HEK293T (cell line): ENCODE measurements at regions not wholly inside any gene's neighbourhood (a gene's known extent, or its start where the extent isn't known, plus 50 kb on each side); places are given as distances from the start of the nearest gene placed in this dataset.

ENCODE experiments used
- CTCF ChIA-PET: fragments of 350-600 bp; formaldehyde crosslinking; extraction: SDS; loops from one replicate; lab custom pipeline; 2021; ENCODE audit warnings: antibody characterized with exemption, inconsistent platforms; lab: Yijun Ruan, JAX
- POLR2A ChIA-PET: fragments of 350-600 bp; formaldehyde crosslinking; extraction: SDS; loops from one replicate; lab custom pipeline; 2020; ENCODE audit warnings: antibody characterized with exemption, inconsistent platforms; lab: Yijun Ruan, JAX
- DNase-seq: peaks from one replicate; pipeline ENCODE4 v3.0.0; 2012; ENCODE audit warnings: mixed read lengths; ENCODE audit errors: extremely low spot score
- ARNT ChIP-seq: fragments of 450-650 bp; IDR thresholded peaks from 2 replicates; pipeline ENCODE4 v1.6.1; 2017; ENCODE audit warnings: mild to moderate bottlenecking
- BHLHE40 ChIP-seq: fragments of 450-650 bp; IDR thresholded peaks from 2 replicates; pipeline ENCODE4 v1.6.1; 2016; ENCODE audit warnings: mild to moderate bottlenecking, moderate library complexity, borderline replicate concordance
- CTBP1 ChIP-seq: fragments of 450-650 bp; IDR thresholded peaks from 2 replicates; pipeline ENCODE4 v1.6.1; 2016; ENCODE audit warnings: borderline replicate concordance
- ELF4 ChIP-seq: fragments of 450-650 bp; IDR thresholded peaks from 2 replicates; pipeline ENCODE4 v1.6.1; 2017; ENCODE audit warnings: antibody characterized with exemption
- FOXA1 ChIP-seq: fragments of 450-650 bp; IDR thresholded peaks from 2 replicates; pipeline ENCODE4 v1.6.1; 2016; ENCODE audit warnings: mild to moderate bottlenecking
- FOXK2 ChIP-seq: fragments of 450-650 bp; IDR thresholded peaks from 2 replicates; pipeline ENCODE4 v1.6.1; 2016; ENCODE audit warnings: mild to moderate bottlenecking
- FOXM1 ChIP-seq: fragments of 450-650 bp; IDR thresholded peaks from 2 replicates; pipeline ENCODE4 v1.6.1; 2017; ENCODE audit warnings: mild to moderate bottlenecking, borderline replicate concordance
- HDGF ChIP-seq: fragments of 450-650 bp; IDR thresholded peaks from 2 replicates; pipeline ENCODE4 v1.6.1; 2017; ENCODE audit warnings: antibody characterized with exemption, borderline replicate concordance
- L3MBTL2 ChIP-seq: fragments of 450-650 bp; conservative IDR thresholded peaks from 2 replicates; pipeline ENCODE4 v1.6.1; 2016; ENCODE audit warnings: mild to moderate bottlenecking
- LEF1 ChIP-seq: fragments of 450-650 bp; IDR thresholded peaks from 2 replicates; pipeline ENCODE4 v1.6.1; 2017; ENCODE audit warnings: mild to moderate bottlenecking, borderline replicate concordance
- NFRKB ChIP-seq: fragments of 450-650 bp; IDR thresholded peaks from 2 replicates; pipeline ENCODE4 v1.6.1; 2016; ENCODE audit warnings: mild to moderate bottlenecking, moderate library complexity
- SP1 ChIP-seq: fragments of 450-650 bp; IDR thresholded peaks from 2 replicates; pipeline ENCODE4 v1.6.1; 2017
- SUZ12 ChIP-seq: fragments of 450-650 bp; IDR thresholded peaks from 2 replicates; pipeline ENCODE4 v1.6.1; 2016; ENCODE audit warnings: mild to moderate bottlenecking
- TARDBP ChIP-seq: fragments of 450-650 bp; IDR thresholded peaks from 2 replicates; pipeline ENCODE4 v1.6.1; 2016
- ZNF384 ChIP-seq: fragments of 450-650 bp; IDR thresholded peaks from 2 replicates; pipeline ENCODE4 v1.6.1; 2016
- TF ChIP-seq, protein P1 (sequence below): fragments of 450-650 bp; IDR thresholded peaks from 2 replicates; pipeline ENCODE4 v1.6.1; 2016

DNA sequence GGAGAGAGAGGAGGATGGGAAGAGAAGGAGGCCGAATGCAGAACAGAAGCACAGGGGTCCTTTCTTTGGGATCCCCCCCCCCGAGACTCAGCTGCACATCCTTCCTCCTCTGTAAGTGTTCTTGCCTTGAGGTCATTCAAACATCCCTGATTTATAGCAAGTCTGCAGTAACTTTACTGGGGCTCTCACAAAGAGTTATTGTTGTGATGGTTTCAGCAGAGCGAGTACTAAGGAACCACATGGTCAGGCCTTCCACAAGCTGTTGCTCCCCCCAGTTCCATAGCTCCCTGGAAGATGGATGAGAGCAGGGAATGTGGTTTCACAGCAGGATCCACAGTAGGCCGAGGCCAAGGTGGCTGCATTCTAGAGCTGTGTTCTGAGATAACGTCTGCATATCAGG lies 351.4 kb upstream of the CDH4 start:
- ChIA-PET POLR2A (no interaction called here), CTCF (no interaction called here)
- TF ChIP-seq BHLHE40 = no peak
- TF ChIP-seq SUZ12 = no peak
- TF ChIP-seq ZNF384 = no peak
- no peak for TF ChIP-seq FOXK2
- no peak for TF ChIP-seq ELF4
- TF ChIP-seq, protein P1, sequence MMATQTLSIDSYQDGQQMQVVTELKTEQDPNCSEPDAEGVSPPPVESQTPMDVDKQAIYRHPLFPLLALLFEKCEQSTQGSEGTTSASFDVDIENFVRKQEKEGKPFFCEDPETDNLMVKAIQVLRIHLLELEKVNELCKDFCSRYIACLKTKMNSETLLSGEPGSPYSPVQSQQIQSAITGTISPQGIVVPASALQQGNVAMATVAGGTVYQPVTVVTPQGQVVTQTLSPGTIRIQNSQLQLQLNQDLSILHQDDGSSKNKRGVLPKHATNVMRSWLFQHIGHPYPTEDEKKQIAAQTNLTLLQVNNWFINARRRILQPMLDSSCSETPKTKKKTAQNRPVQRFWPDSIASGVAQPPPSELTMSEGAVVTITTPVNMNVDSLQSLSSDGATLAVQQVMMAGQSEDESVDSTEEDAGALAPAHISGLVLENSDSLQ = no peak
- no peak for TF ChIP-seq ARNT
- no peak for TF ChIP-seq LEF1
- no peak for DNase-seq

DNA sequence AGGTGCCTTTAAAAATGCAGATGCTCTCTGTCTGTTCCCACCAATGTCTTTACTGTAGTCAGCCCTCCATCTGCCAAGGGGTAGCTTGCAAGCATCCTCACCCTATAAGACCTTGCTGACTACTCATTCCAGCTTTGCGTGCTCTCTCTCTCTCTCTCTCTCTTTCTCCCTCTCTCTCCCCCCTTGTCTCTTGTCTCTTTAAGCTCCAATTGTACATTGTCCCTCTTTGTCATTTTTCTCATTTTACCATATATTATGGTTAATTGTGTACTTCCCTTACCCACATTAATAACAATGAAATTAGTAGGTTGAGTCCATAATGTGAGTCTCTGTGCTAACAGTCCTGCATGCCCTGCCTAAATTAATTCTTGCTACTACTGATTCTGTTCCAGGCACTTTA lies 350.2 kb upstream of the CDH4 start:
- no peak for DNase-seq
- CTCF ChIA-PET = no interaction called here
- TF ChIP-seq BHLHE40 (no peak), SP1 (no peak), TARDBP (no peak), ARNT (no peak), SUZ12 (no peak), FOXK2 (no peak), FOXM1 (no peak), FOXA1 (no peak), ZNF384 (no peak), HDGF (no peak), L3MBTL2 (no peak), ELF4 (no peak), LEF1 (no peak), NFRKB (no peak), CTBP1 (no peak)
- TF ChIP-seq, protein P1 = no peak
- POLR2A ChIA-PET = no interaction called here

DNA sequence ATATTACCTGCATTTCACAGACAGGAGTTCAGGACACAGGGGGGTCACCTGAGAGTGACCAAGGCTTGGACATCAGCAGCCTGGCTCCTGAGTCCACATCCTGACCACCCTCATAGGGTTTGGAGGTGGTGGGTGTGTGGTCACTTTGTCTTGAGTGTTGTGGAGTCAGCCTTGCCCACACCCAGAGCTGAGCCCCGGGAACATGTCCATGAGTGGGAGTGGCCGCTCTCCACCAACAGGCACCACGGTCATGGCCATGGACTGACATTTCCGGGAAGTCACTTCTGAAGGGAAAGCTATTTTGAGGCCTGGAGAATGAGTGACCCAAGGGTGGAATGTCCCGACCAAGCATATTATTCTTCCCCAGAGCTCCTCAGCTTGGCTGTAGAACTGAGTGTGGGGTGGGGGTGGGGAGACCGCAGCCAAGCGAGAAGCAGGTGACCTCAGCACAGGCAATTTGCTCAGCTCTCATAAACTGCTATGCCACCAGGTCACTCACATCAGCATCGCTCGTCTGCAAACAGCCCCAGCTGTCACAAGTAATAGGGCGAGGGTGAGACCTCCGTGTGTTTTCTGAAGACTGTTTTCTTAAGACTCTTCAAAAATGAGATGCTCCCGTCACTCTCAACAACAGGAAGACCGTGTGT lies 348.6 kb upstream of the CDH4 start:
- no peak for TF ChIP-seq NFRKB
- TF ChIP-seq, protein P1 = no peak
- ChIA-PET POLR2A (no interaction called here), CTCF (no interaction called here)
- DNase-seq = no peak

DNA sequence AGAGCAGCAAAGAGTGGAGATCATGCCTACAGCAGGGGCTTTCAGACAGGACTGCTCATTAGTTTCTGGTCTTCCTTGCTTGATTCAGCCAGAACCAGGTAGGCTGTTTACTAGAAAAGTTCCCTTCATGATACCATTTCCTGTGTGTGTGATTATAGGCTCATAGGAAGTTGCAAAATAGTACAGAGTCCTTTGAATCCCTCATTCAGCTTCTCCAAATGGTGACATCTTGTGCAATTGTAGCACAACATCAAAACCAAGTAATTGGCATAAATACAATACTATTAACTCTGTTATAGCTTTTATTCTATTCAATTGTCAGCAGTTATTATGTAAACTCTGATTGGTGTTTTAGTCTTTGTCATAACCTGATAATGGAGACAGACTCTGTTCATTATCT lies 347.3 kb upstream of the CDH4 start:
- ChIA-PET CTCF (no interaction called here), POLR2A (no interaction called here)
- DNase-seq = no peak

DNA sequence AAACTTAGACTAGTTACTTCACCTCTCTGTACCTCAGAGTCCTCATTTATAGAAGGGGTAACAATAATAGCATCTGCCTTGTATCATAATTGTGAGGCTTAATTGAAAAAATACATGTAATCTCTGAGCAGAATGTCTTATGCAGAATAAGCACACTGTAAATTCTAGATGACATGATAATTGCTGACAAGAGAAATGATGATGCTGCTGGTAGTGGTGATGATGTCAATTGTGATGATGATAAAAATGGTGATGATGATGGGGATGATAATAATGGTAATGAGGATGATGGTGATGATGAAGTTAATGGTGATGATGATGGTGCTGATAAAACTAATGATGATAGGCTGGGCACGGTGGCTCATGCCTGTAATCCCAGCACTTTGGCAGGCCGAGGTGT lies 346.1 kb upstream of the CDH4 start:
- no peak for DNase-seq
- TF ChIP-seq ELF4 (no peak), L3MBTL2 (no peak), NFRKB (no peak), TARDBP (no peak), FOXM1 (no peak), ARNT (no peak)
- ChIA-PET POLR2A (no interaction called here), CTCF (no interaction called here)

More for the DNA sequence above, 347.3 kb upstream of the CDH4 start:
- no peak for TF ChIP-seq TARDBP
- TF ChIP-seq L3MBTL2 = no peak
- no peak for TF ChIP-seq FOXM1
- TF ChIP-seq FOXK2 = no peak
- TF ChIP-seq ZNF384 = no peak
- no peak for TF ChIP-seq NFRKB
- TF ChIP-seq ELF4 = no peak
- TF ChIP-seq ARNT = no peak
- TF ChIP-seq BHLHE40 = no peak
- no peak for TF ChIP-seq HDGF
- no peak for TF ChIP-seq SP1
- TF ChIP-seq FOXA1 = no peak
- TF ChIP-seq LEF1 = no peak
- TF ChIP-seq SUZ12 = no peak
- TF ChIP-seq CTBP1 = no peak

DNA sequence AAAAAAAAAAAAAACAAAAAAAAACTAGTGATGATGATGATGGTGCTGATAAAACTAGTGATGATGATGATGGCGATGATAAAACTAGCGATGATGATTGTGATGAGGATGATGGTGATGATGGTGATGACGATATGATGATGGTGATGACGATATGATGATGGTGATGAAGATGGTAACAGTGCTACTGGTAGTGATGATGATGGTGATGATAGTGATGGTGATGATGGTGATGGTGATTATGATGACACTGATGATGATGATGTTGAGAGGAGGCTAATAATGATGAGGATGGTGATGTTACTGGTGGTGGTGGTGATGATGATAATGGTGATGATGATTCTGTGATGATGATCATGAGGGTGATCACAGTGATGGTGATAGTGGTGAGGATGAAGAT lies 345.5 kb upstream of the CDH4 start:
- TF ChIP-seq CTBP1 (no peak), ZNF384 (no peak), FOXM1 (no peak), HDGF (no peak), NFRKB (no peak), FOXA1 (no peak), FOXK2 (no peak), L3MBTL2 (no peak), SP1 (no peak), LEF1 (no peak), BHLHE40 (no peak), ELF4 (no peak), SUZ12 (no peak), TARDBP (no peak), ARNT (no peak)
- TF ChIP-seq, protein P1 = no peak
- no peak for DNase-seq
- POLR2A ChIA-PET = no interaction called here
- CTCF ChIA-PET = no interaction called here
